Right atrium auricular region (tissue), 2 donors: ENCODE measurements at regions not wholly inside any gene's neighbourhood (a gene's known extent, or its start where the extent isn't known, plus 50 kb on each side); places are given as distances from the start of the nearest gene placed in this dataset.
"Not testable (repeated sequence)": the region's sequence is repeated elsewhere in the genome, so short reads cannot be mapped to it uniquely, and the experiment has no call there.

Experiments
- DNase-seq: peaks from one replicate; pipeline ENCODE4 v3.0.0-alpha.2; 2019; ENCODE audit warnings: low spot score
- H3K27ac ChIP-seq, 2 donors: fragments of 200-600 bp; sonication (generic); 1 replicate in 1 of 2; 2 replicates in 1 of 2; pipeline ENCODE4 v1.5.1; 2016 to 2019
- H3K27me3 ChIP-seq, 2 donors: fragments of 200-600 bp; sonication (generic); one replicate each; pipeline versions ENCODE4 v1.5.1 to v1.6.0; 2017 to 2019
- H3K36me3 ChIP-seq: fragments of 200-600 bp; sonication (generic); one replicate; pipeline ENCODE4 v1.5.1; 2016
- H3K4me1 ChIP-seq, 2 donors: fragments of 200-600 bp; sonication (generic); one replicate each; pipeline versions ENCODE4 v1.5.1 to v1.6.0; 2017 to 2019
- H3K4me3 ChIP-seq, 2 donors: fragments of 200-600 bp; sonication (generic); 1 replicate in 1 of 2; 2 replicates in 1 of 2; pipeline ENCODE4 v1.5.1; 2017 to 2019; ENCODE audit warnings: mild to moderate bottlenecking in 1 of 2, moderate library complexity in 1 of 2
- H3K9me3 ChIP-seq, 2 donors: fragments of 200-600 bp; sonication (generic); one replicate each; pipeline ENCODE4 v1.5.1; 2019
- TF ChIP-seq, protein P1 (sequence below), 2 donors: fragments of 200-600 bp; sonication (generic); IDR thresholded peaks; one replicate each; pipeline ENCODE4 v1.5.1; 2019; ENCODE audit warnings: antibody characterized with exemption in 2 of 2

DNA sequence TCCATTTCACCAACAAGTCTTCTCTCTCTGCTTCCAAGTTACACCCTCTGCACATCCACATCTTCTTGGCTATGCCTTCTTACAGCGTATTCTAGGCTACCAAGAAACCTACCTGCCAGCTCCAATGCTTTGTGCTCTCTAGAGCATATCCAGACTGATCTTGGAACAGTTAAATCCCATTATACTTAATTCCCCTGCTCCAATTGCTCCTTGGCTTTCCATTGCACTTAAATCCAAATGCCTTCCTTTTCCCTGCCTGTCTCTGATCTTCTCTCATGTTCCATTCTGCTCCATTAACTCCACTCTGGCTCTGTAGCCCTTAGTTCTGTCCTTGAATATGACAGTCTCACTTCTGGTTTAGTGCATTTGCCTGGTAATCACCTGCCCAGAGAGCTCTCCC, 322.4 kb downstream of the LRRC70 start:
- TF ChIP-seq, protein P1, sequence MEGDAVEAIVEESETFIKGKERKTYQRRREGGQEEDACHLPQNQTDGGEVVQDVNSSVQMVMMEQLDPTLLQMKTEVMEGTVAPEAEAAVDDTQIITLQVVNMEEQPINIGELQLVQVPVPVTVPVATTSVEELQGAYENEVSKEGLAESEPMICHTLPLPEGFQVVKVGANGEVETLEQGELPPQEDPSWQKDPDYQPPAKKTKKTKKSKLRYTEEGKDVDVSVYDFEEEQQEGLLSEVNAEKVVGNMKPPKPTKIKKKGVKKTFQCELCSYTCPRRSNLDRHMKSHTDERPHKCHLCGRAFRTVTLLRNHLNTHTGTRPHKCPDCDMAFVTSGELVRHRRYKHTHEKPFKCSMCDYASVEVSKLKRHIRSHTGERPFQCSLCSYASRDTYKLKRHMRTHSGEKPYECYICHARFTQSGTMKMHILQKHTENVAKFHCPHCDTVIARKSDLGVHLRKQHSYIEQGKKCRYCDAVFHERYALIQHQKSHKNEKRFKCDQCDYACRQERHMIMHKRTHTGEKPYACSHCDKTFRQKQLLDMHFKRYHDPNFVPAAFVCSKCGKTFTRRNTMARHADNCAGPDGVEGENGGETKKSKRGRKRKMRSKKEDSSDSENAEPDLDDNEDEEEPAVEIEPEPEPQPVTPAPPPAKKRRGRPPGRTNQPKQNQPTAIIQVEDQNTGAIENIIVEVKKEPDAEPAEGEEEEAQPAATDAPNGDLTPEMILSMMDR (IDR thresholded peaks at IDR 0.05): no peak
- Histone ChIP-seq H3K36me3 (no peaks in the 10 kb centered on the region), H3K9me3 (no peaks in the 10 kb centered on the region), H3K27ac (no peak overlapping the region), H3K4me1 (no peaks in the 10 kb centered on the region), H3K27me3 (no peaks in the 10 kb centered on the region), H3K4me3 (no peak overlapping the region)
- DNase-seq: no peak

DNA sequence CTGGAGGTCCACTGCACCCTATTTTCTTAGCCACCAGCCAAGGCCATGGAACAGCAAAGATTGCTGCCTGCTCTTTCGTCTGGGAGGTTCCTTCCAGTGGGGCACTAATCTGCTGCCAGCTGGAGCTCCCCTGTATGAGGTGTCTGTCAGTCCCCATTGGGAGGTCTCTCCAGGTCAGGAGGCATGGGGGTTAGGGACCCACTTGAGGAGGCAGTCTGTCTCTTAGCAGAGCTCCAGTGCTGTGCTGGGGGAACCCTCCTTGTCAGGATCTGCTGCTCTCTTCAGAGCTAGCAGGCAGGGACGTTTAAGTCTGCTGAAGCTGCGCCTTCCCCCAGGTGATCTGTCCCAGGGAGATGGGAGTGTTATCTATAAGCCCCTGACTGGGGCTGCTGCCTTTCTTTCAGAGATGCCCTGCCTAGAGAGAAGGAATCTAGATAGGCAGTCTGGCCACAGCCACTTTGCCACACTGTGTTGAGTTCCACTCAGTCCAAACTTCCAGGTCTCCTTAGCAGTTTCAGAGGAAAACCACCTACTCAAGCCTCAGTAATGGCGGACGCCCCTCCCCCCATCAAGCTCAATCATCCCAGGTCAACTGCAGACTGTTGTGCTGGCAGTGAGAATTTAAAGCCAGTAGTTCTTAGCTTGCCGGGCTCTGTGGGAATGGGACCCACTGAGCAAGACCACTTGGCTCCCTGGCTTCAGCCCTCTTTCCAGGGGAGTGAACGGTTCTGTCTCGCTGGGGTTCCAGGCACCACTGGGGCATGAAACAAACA, 317.7 kb downstream of the LRRC70 start:
- H3K4me3 ChIP-seq: no peak overlapping the region
- H3K36me3 ChIP-seq: no peaks in the 10 kb centered on the region
- peaks cover 0 to 19% of the 10 kb centered on the region in 2 donors for H3K9me3 ChIP-seq
- TF ChIP-seq, protein P1 (IDR thresholded peaks at IDR 0.05): no peak
- no peaks in the 10 kb centered on the region for H3K27me3 ChIP-seq
- H3K27ac ChIP-seq: no peak overlapping the region
- DNase-seq: no peak
- no peaks in the 10 kb centered on the region for H3K4me1 ChIP-seq

DNA sequence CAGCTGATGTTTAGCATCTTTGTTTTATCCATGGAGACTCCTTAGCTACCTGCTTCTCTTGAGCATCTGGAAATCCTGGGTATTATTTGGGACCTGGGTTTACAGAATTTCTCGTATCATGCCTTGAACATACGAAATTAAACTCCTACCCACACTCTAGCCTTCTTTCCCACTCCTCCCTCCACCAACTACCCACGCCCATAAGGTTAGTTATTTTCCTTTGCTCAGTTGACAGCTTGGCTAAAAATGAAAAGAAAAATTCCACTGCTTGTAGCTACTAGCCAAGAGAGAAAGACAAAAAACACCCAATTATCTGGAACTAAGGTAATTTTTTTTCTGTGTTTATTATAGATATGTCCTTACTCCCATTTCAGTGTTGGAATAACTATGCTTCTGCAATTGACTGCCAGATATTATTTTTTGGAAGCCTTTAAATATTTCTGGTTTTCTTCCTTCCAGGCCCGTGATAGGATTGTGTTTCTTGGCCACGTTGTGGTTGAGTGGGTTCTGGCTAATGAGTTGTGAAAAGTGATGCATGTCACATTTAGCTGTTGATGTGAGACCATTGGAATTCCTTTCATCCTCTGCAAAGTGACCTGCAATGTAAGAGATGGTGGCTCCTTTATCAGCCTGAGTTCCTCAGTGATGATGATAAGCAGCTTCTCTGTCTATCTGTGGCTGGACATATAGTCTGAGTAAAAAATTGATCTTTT, 308.1 kb downstream of the LRRC70 start:
- no peaks in the 10 kb centered on the region for H3K9me3 ChIP-seq
- no peaks in the 10 kb centered on the region for H3K36me3 ChIP-seq
- no peak overlapping the region for H3K4me3 ChIP-seq
- no peaks in the 10 kb centered on the region for H3K27me3 ChIP-seq
- no peak overlapping the region for H3K27ac ChIP-seq
- H3K4me1 ChIP-seq: peaks cover 0 to 9% of the 10 kb centered on the region in 2 donors
- TF ChIP-seq, protein P1 (IDR thresholded peaks at IDR 0.05): no peak
- no peak for DNase-seq

DNA sequence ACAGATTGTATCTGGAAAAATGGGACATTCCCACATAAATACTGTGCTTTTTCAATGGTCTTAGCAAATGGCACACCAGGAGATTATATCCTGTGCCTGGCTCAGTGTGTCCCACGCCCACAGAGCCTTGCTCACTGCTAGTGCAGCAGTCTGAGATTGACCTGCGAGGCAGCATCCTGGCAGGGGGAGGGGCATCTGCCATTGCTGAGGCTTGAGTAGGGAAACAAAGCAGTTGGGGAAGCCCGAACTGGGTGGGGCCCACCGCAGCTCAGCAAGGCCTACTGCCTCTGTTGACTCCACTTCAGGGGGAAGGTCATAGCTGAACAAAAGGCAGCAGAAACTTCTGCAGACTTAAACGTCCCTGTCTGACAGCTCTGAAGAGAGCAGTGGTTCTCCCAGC, 258.7 kb downstream of the LRRC70 start:
- not testable (repeated sequence) for H3K27ac ChIP-seq, H3K4me3 ChIP-seq, H3K36me3 ChIP-seq, H3K27me3 ChIP-seq, DNase-seq, H3K4me1 ChIP-seq
- H3K9me3 ChIP-seq: peaks cover 0 to 10% of the 10 kb centered on the region in 2 donors

DNA sequence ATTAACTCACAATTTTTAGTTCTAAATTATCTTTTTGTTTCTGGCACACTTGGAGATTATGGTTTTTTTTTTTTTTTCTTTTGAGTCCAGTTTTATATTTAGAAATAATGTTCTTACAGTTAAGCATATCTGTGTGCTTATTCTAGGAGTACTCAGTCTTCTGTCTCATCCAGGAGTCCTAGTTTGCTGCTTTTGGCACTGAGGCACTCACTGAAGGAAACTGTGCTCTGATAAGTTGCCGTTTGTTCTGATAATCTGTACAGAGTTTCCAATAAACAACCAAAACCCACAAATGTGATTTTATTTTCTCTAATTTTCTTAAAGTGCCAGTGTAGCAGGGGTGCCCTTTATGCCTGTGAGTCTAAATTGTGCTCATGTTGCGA, 251.0 kb downstream of the LRRC70 start:
- H3K27me3 ChIP-seq: no peaks in the 10 kb centered on the region
- H3K9me3 ChIP-seq: peaks cover 0 to 4% of the 10 kb centered on the region in 2 donors
- H3K4me3 ChIP-seq: no peak overlapping the region
- no peak overlapping the region for H3K27ac ChIP-seq
- TF ChIP-seq, protein P1 (IDR thresholded peaks at IDR 0.05): no peak
- no peak for DNase-seq
- peaks cover 0 to 7% of the 10 kb centered on the region in 2 donors for H3K4me1 ChIP-seq
- no peaks in the 10 kb centered on the region for H3K36me3 ChIP-seq

DNA sequence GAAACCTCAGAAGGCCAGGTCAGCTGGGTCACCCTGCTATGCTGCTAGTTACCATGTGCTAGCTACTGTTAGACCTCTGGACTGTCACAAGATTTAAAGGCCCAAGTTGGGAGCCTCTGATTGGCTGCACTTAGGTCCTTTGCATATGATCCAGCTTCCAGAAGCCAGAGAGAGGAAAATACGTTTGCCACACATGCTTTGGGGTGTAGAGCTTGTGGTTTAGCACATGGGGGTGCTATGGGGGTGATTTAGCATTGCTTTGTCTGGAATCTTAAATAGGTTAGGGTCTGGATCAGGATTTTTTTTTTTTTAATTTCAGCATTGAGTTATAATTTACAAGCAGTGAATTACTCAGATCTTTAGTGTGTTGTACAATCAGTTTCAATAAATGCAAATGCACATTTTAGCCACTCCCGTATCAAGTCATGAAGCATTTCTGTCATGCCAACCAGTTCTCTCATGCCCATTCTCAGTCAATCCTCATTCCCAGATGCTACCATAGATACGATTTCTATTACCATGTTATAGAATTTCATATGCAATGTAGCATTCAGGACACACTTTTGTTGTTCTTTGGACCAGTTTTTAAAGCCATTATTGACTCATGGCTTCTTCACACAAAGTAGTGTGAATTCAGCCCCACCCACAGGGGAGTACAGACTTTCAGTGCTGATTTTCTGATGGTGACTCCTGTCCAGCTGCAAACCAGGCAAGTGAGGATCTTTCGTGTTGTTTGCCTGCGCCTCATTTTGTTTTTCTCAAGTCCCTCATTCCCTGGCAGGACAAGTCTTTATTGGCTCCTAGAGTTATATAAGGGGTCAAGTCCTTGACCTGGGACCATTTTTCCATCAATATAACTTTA, 250.4 kb downstream of the LRRC70 start:
- no peaks in the 10 kb centered on the region for H3K36me3 ChIP-seq
- H3K4me1 ChIP-seq: peaks cover 0 to 7% of the 10 kb centered on the region in 2 donors
- no peaks in the 10 kb centered on the region for H3K27me3 ChIP-seq
- no peak for DNase-seq
- H3K9me3 ChIP-seq: peaks cover 0 to 4% of the 10 kb centered on the region in 2 donors
- H3K4me3 ChIP-seq: no peak overlapping the region
- TF ChIP-seq, protein P1 (IDR thresholded peaks at IDR 0.05): no peak
- no peak overlapping the region for H3K27ac ChIP-seq
